ENCODE measurements at regions not wholly inside any gene's neighbourhood (a gene's known extent, or its start where the extent isn't known, plus 50 kb on each side); places are given as distances from the start of the nearest gene placed in this dataset.

DNA sequence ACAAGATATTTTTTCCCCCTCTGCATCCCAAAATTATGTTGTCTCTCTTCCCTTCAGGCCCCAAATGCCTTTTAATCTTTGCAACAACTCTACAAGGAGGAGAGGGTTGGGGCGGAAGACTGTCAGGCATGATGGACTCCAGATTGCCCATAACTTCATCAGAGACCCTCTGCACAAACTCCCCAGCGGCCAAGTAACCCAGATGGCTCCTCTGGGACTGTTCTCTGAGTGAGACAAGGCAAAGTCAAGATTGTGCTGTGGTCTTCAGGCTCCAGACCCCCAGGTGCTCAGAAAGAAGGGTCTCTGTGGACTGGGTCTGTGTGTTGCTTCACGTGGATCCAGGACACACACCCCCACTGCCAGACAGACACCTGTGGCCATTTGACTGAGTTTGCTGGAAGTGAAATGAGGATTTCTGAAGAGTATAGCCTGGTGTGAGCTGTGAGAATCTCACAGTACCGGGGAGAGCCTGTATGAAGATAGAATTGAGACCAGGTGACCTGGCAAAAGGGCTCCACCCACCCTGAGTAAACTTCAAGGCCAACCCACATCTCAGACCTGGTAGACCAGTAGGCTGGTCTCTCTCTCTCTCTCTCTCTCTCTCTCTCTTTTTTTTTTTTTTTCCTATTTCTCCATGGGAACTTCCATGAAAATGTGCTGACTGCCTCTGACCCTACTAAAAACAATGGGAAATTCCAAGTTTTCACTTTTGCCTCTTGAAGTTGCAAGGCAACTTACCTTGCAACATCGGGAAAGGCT lies 354.1 kb downstream of the SOX9 start:
- CTCF ChIA-PET: interaction anchor here (1.0 kb wide), 1 partner anchor 46 kb away, joined by 4 read pairs; no protein-coding TSS in a partner anchor
- intact Hi-C loops (cut with micrococcal nuclease): no loop called here

GRCh38 chr17:72476134-72476533 lies 355.3 kb downstream of the SOX9 start:
- intact Hi-C loops (cut with micrococcal nuclease): no loop called here
- TF ChIP-seq, protein P1, sequence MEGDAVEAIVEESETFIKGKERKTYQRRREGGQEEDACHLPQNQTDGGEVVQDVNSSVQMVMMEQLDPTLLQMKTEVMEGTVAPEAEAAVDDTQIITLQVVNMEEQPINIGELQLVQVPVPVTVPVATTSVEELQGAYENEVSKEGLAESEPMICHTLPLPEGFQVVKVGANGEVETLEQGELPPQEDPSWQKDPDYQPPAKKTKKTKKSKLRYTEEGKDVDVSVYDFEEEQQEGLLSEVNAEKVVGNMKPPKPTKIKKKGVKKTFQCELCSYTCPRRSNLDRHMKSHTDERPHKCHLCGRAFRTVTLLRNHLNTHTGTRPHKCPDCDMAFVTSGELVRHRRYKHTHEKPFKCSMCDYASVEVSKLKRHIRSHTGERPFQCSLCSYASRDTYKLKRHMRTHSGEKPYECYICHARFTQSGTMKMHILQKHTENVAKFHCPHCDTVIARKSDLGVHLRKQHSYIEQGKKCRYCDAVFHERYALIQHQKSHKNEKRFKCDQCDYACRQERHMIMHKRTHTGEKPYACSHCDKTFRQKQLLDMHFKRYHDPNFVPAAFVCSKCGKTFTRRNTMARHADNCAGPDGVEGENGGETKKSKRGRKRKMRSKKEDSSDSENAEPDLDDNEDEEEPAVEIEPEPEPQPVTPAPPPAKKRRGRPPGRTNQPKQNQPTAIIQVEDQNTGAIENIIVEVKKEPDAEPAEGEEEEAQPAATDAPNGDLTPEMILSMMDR (IDR thresholded peaks at IDR 0.05; ENCODE audit: unreplicated experiment): no peak
- ChIA-PET CTCF (no interaction called here), POLR2A (interaction anchor here (0.7 kb wide), 1 partner anchor 20 kb away, joined by 3 read pairs; no protein-coding TSS in a partner anchor)
- DNase-seq (ENCODE audit: unreplicated experiment): no peak
- BruUV-seq (replicated peaks): no TSS peak
- H3K4me1 Mint-ChIP-seq (ENCODE audit: insufficient read depth, unreplicated experiment): peaks cover 6% of the 10 kb centered on the region
- H3K27ac Mint-ChIP-seq (ENCODE audit: low read depth, unreplicated experiment): peak overlapping the region; percentile 22
- H3K4me3 Mint-ChIP-seq (ENCODE audit: unreplicated experiment): no peak overlapping the region
- H3K9me3 Mint-ChIP-seq (ENCODE audit: unreplicated experiment): no peaks in the 10 kb centered on the region
- no peaks in the 10 kb centered on the region for H3K27me3 Mint-ChIP-seq (ENCODE audit: insufficient read depth, unreplicated experiment)
- peaks cover 57% of the 10 kb centered on the region for H3K36me3 Mint-ChIP-seq (ENCODE audit: insufficient read depth, unreplicated experiment)

More for the DNA sequence above, 354.1 kb downstream of the SOX9 start:
- Mint-ChIP-seq H3K36me3 (ENCODE audit: insufficient read depth, unreplicated experiment) (peaks cover 51% of the 10 kb centered on the region), H3K4me1 (ENCODE audit: insufficient read depth, unreplicated experiment) (peaks cover 6% of the 10 kb centered on the region), H3K27ac (ENCODE audit: low read depth, unreplicated experiment) (no peak overlapping the region), H3K27me3 (ENCODE audit: insufficient read depth, unreplicated experiment) (no peaks in the 10 kb centered on the region), H3K4me3 (ENCODE audit: unreplicated experiment) (no peak overlapping the region), H3K9me3 (ENCODE audit: unreplicated experiment) (no peaks in the 10 kb centered on the region)
- no TSS peak for BruUV-seq (replicated peaks)
- POLR2A ChIA-PET: no interaction called here
- DNase-seq (ENCODE audit: unreplicated experiment): no peak
- TF ChIP-seq, protein P1 (IDR thresholded peaks at IDR 0.05; ENCODE audit: unreplicated experiment): no peak

DNA sequence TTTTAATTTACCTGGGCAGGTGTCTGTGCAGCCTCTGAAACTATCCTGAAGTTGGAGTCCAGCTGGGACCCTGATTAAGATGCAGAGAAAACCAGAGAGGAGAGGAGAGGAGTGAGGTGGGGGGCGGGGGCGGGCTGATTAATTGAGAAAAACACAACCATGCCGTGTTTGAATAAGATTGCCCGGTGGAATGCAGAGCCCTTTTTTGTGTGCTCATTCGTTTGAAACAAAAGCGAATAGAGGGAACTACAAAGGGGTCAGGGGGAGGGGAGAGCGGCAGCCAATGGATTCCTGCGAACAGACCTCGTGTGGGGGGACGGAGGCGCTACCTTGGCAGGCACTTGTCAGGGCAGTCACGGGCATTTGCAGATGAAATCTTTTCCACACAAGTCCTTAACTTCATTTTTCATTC lies 355.8 kb downstream of the SOX9 start:
- peaks cover 57% of the 10 kb centered on the region for H3K36me3 Mint-ChIP-seq (ENCODE audit: insufficient read depth, unreplicated experiment)
- H3K4me1 Mint-ChIP-seq (ENCODE audit: insufficient read depth, unreplicated experiment): peaks cover 6% of the 10 kb centered on the region
- H3K4me3 Mint-ChIP-seq (ENCODE audit: unreplicated experiment): no peak overlapping the region
- H3K27ac Mint-ChIP-seq (ENCODE audit: low read depth, unreplicated experiment): peak overlapping the region; percentile 22
- no peaks in the 10 kb centered on the region for H3K27me3 Mint-ChIP-seq (ENCODE audit: insufficient read depth, unreplicated experiment)
- no peak for DNase-seq (ENCODE audit: unreplicated experiment)
- H3K9me3 Mint-ChIP-seq (ENCODE audit: unreplicated experiment): no peaks in the 10 kb centered on the region
- TF ChIP-seq, protein P1 (IDR thresholded peaks at IDR 0.05; ENCODE audit: unreplicated experiment): no peak
- POLR2A ChIA-PET: interaction anchor here (0.7 kb wide), 1 partner anchor 20 kb away, joined by 3 read pairs; no protein-coding TSS in a partner anchor
- CTCF ChIA-PET: no interaction called here
- BruUV-seq (replicated peaks): no TSS peak
- intact Hi-C loops (cut with micrococcal nuclease): no loop called here

DNA sequence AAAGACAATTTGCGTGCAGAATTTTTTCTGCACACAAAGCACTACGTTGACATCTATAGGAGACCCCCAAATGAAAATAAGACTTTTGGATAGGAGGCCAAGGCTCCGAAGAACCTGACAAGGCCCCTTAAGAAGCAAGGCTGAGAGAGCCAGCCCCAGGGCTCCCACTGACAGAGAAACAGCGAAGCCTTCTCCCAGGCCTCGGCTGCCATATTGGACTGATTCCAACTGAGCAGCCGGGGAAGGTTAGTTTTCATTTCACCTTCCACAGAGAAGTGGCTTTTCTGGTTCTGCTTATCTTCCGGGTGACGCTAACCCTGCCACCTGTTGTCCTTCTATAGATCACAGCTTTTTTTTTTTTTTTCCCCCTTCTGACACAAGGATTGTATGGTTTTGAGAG lies 356.7 kb downstream of the SOX9 start:
- TF ChIP-seq, protein P1 (IDR thresholded peaks at IDR 0.05; ENCODE audit: unreplicated experiment): no peak
- ChIA-PET CTCF (interaction anchor here (0.6 to 0.7 kb wide), 2 partner anchors 63 to 335 kb away, joined by 3 read pairs; no protein-coding TSS in a partner anchor), POLR2A (no interaction called here)
- Mint-ChIP-seq H3K27ac (ENCODE audit: low read depth, unreplicated experiment) (no peak overlapping the region), H3K4me3 (ENCODE audit: unreplicated experiment) (no peak overlapping the region), H3K36me3 (ENCODE audit: insufficient read depth, unreplicated experiment) (peaks cover 58% of the 10 kb centered on the region), H3K4me1 (ENCODE audit: insufficient read depth, unreplicated experiment) (peaks cover under 1% of the 10 kb centered on the region), H3K9me3 (ENCODE audit: unreplicated experiment) (no peaks in the 10 kb centered on the region), H3K27me3 (ENCODE audit: insufficient read depth, unreplicated experiment) (no peaks in the 10 kb centered on the region)
- no TSS peak for BruUV-seq (replicated peaks)
- no peak for DNase-seq (ENCODE audit: unreplicated experiment)
- intact Hi-C loops (cut with micrococcal nuclease): no loop called here
